HEK293 (cell line): ENCODE measurements at regions not wholly inside any gene's neighbourhood (a gene's known extent, or its start where the extent isn't known, plus 50 kb on each side); places are given as distances from the start of the nearest gene placed in this dataset.

Experiments
- CTCF ChIA-PET: fragments of 350-600 bp; formaldehyde crosslinking; extraction: SDS; loops from one replicate; lab custom pipeline; 2021; ENCODE audit warnings: antibody characterized with exemption; lab: Yijun Ruan, JAX
- POLR2A ChIA-PET: fragments of 300-600 bp; formaldehyde crosslinking; extraction: SDS; loops from one replicate; lab custom pipeline; 2020; ENCODE audit warnings: antibody characterized with exemption, inconsistent platforms; lab: Yijun Ruan, JAX
- H3K27ac ChIP-seq: fragments of 200-500 bp; sonication (Bioruptor generic); 2 replicates; pipeline ENCODE4 v1.5.1; 2014; ENCODE audit warnings: low read depth, low read length, control low read depth, inconsistent platforms; ENCODE audit errors: extremely low read depth
- H3K36me3 ChIP-seq, 2 experiments: fragments of 200-500 bp in 1 of 2; sonication (Bioruptor generic) in 1 of 2; 1 replicate in 1 of 2; 2 replicates in 1 of 2; pipeline ENCODE4 v1.5.1; 2014 to 2017; ENCODE audit warnings: inconsistent platforms in 2 of 2, low read length in 2 of 2; ENCODE audit not compliant: control insufficient read depth in 2 of 2, insufficient read depth in 1 of 2
- H3K4me1 ChIP-seq: fragments of 200-500 bp; sonication (Bioruptor generic); 2 replicates; pipeline ENCODE4 v1.5.1; 2014; ENCODE audit warnings: mild to moderate bottlenecking, low read length, inconsistent platforms; ENCODE audit not compliant: control insufficient read depth, insufficient read depth
- H3K4me3 ChIP-seq: 2 replicates; pipeline ENCODE4 v1.5.1; 2011; ENCODE audit warnings: low read depth, mild to moderate bottlenecking, control low read depth, low read length, moderate library complexity
- H3K9me3 ChIP-seq: fragments of 200-500 bp; sonication (Bioruptor generic); 2 replicates; pipeline ENCODE4 v1.5.1; 2014; ENCODE audit warnings: low read depth, low read length, inconsistent platforms; ENCODE audit not compliant: control insufficient read depth, insufficient read depth
- KLF9 ChIP-seq: fragments of 450-650 bp; formaldehyde crosslinking; IDR thresholded peaks from 2 replicates; pipeline ENCODE4 v1.5.1; 2016; ENCODE audit warnings: missing biosample characterization, missing genetic modification characterization, low read depth
- PRDM1 ChIP-seq: fragments of 450-650 bp; formaldehyde crosslinking; IDR thresholded peaks from 2 replicates; pipeline ENCODE4; 2016; ENCODE audit warnings: missing biosample characterization, missing genetic modification characterization
- RBAK ChIP-seq: fragments of 450-650 bp; formaldehyde crosslinking; IDR thresholded peaks from 2 replicates; pipeline ENCODE4 v1.5.1; 2016; ENCODE audit warnings: missing biosample characterization, missing genetic modification characterization
- SETDB1 ChIP-seq: IDR thresholded peaks from one replicate; pipeline ENCODE4 v1.6.1; 2017; ENCODE audit warnings: mild to moderate bottlenecking, low read length, moderate library complexity, mixed read lengths; ENCODE audit not compliant: insufficient read length
- SP3 ChIP-seq: fragments of 450-650 bp; formaldehyde crosslinking; IDR thresholded peaks from 2 replicates; pipeline ENCODE4 v1.5.1; 2016; ENCODE audit warnings: missing biosample characterization, missing genetic modification characterization
- TCF7L2 ChIP-seq: IDR thresholded peaks from 2 replicates; pipeline ENCODE4 v1.6.1; 2011; ENCODE audit warnings: low read depth, mild to moderate bottlenecking, inconsistent platforms, low read length, moderate library complexity, borderline replicate concordance
- ZBTB17 ChIP-seq: fragments of 450-650 bp; formaldehyde crosslinking; IDR thresholded peaks from 2 replicates; pipeline ENCODE4 v1.5.1; 2016; ENCODE audit warnings: missing biosample characterization, missing genetic modification characterization
- ZBTB44 ChIP-seq: fragments of 450-650 bp; IDR thresholded peaks from 2 replicates; pipeline ENCODE4 v1.5.1; 2018; ENCODE audit warnings: missing biosample characterization, mild to moderate bottlenecking, missing genetic modification characterization
- ZBTB7A ChIP-seq: fragments of 450-650 bp; formaldehyde crosslinking; IDR thresholded peaks from 2 replicates; pipeline ENCODE4 v1.5.1; 2016; ENCODE audit warnings: low read depth, missing biosample characterization, missing genetic modification characterization
- ZFHX2 ChIP-seq: fragments of 450-650 bp; formaldehyde crosslinking; conservative IDR thresholded peaks from 2 replicates; pipeline ENCODE4 v1.5.1; 2016; ENCODE audit warnings: missing biosample characterization, missing genetic modification characterization
- ZFP69B ChIP-seq: fragments of 450-650 bp; formaldehyde crosslinking; IDR thresholded peaks from 2 replicates; pipeline ENCODE4 v1.5.1; 2016; ENCODE audit warnings: missing biosample characterization, missing genetic modification characterization
- ZNF133 ChIP-seq: fragments of 450-650 bp; formaldehyde crosslinking; IDR thresholded peaks from 2 replicates; pipeline ENCODE4 v1.5.1; 2016; ENCODE audit warnings: missing biosample characterization, missing genetic modification characterization
- ZNF223 ChIP-seq: fragments of 450-650 bp; formaldehyde crosslinking; IDR thresholded peaks from 2 replicates; pipeline ENCODE4 v1.5.1; 2016; ENCODE audit warnings: missing biosample characterization, missing genetic modification characterization
- ZNF24 ChIP-seq: fragments of 450-650 bp; formaldehyde crosslinking; IDR thresholded peaks from 2 replicates; pipeline ENCODE4 v1.5.1; 2016; ENCODE audit warnings: missing biosample characterization, missing genetic modification characterization
- ZNF398 ChIP-seq: fragments of 450-650 bp; formaldehyde crosslinking; IDR thresholded peaks from 2 replicates; pipeline ENCODE4 v1.5.1; 2017; ENCODE audit warnings: missing biosample characterization, missing genetic modification characterization
- ZNF501 ChIP-seq: fragments of 450-650 bp; formaldehyde crosslinking; IDR thresholded peaks from 2 replicates; pipeline ENCODE4 v1.5.1; 2016; ENCODE audit warnings: missing biosample characterization, missing genetic modification characterization
- ZNF529 ChIP-seq: fragments of 450-650 bp; formaldehyde crosslinking; IDR thresholded peaks from 2 replicates; pipeline ENCODE4 v1.5.1; 2017; ENCODE audit warnings: missing genetic modification characterization, missing biosample characterization; ENCODE audit not compliant: insufficient replicate concordance
- ZNF560 ChIP-seq: fragments of 450-650 bp; formaldehyde crosslinking; IDR thresholded peaks from 2 replicates; pipeline ENCODE4 v1.5.1; 2017; ENCODE audit warnings: missing biosample characterization, missing genetic modification characterization, borderline replicate concordance
- ZNF580 ChIP-seq: fragments of 450-650 bp; formaldehyde crosslinking; IDR thresholded peaks from 2 replicates; pipeline ENCODE4 v1.5.1; 2016; ENCODE audit warnings: missing biosample characterization, missing genetic modification characterization
- ZNF843 ChIP-seq: fragments of 450-650 bp; formaldehyde crosslinking; IDR thresholded peaks from 2 replicates; pipeline ENCODE4 v1.5.1; 2016; ENCODE audit warnings: missing biosample characterization, missing genetic modification characterization

GRCh38 chr10:44857363-44858016 is 53.6 kb upstream of the TMEM72 start (continued):
- peak; percentile 96 for TF ChIP-seq ZBTB44 (tag by site-specific recombination)
- no peak for TF ChIP-seq ZNF398 (tag by site-specific recombination)
- no peak for TF ChIP-seq ZFHX2 (tag by site-specific recombination)
- TF ChIP-seq ZNF580 (tag by site-specific recombination), result peak; percentile 48; the same call in 1 of the 2 replicates
- TF ChIP-seq KLF9 (tag by site-specific recombination), result no peak
- TF ChIP-seq ZNF501 (tag by site-specific recombination), result no peak
- no peak for TF ChIP-seq ZNF133 (tag by site-specific recombination)
- TF ChIP-seq TCF7L2, result no peak
- TF ChIP-seq ZBTB17 (tag by site-specific recombination), result peak; percentile 75
- no peak for TF ChIP-seq ZNF223 (tag by site-specific recombination)
- no peak for TF ChIP-seq SETDB1
- TF ChIP-seq ZNF560 (tag by site-specific recombination), result no peak
- TF ChIP-seq SP3 (tag by site-specific recombination), result no peak
- peak; percentile 73; the same call in 1 of the 2 replicates for TF ChIP-seq ZNF24
- TF ChIP-seq PRDM1 (tag by site-specific recombination), result 0 out of 2 replicates have a peak, but pooled peaks have one; percentile 53
- peak; percentile 68; the same call in 1 of the 2 replicates for TF ChIP-seq ZNF843 (tag by site-specific recombination)

- ChIA-PET CTCF (interaction anchor here (0.6 to 2.6 kb wide), 26 partner anchors 9 to 1510 kb away, joined by 3 to 14 read pairs (median 4); no protein-coding TSS in a partner anchor), POLR2A (no interaction called here)
- Histone ChIP-seq H3K4me1 (no peaks in the 10 kb centered on the region), H3K9me3 (no peaks in the 10 kb centered on the region)
- TF ChIP-seq ZBTB7A, result no peak
- 0 out of 2 replicates have a peak, but pooled peaks have one; percentile 2 for TF ChIP-seq ZFP69B (tag by site-specific recombination)
- TF ChIP-seq, all 188 proteins: peak for 1
- Histone ChIP-seq H3K36me3 (no peaks in the 10 kb centered on the region), H3K4me3 (no peak overlapping the region), H3K27ac (no peak overlapping the region)
These were observed 53.1 kb upstream of the TMEM72 start for GRCh38 chr10:44858017-44858371.

- POLR2A ChIA-PET, result interaction anchor here (0.6 kb wide), 1 partner anchor 85 kb away, joined by 6 read pairs; no protein-coding TSS in a partner anchor
These were observed 52.1 kb upstream of the TMEM72 start for GRCh38 chr10:44858988-44859387.

More at GRCh38 chr10:44858988-44859387, 52.1 kb upstream of the TMEM72 start:
- H3K9me3 ChIP-seq, result no peaks in the 10 kb centered on the region
- CTCF ChIA-PET, result interaction anchor here (1.0 to 2.3 kb wide), 7 partner anchors 14 to 1169 kb away, joined by 3 to 14 read pairs (median 6); no protein-coding TSS in a partner anchor
- no peaks in the 10 kb centered on the region for H3K36me3 ChIP-seq
- H3K4me3 ChIP-seq, result no peak overlapping the region
- no peaks in the 10 kb centered on the region; the same call in 1 of the 2 replicates for H3K4me1 ChIP-seq
- no peak overlapping the region for H3K27ac ChIP-seq
- TF ChIP-seq RBAK (tag by site-specific recombination) (peak; percentile 92), ZNF529 (tag by site-specific recombination) (no peak)
- TF ChIP-seq, all 188 proteins: peak for 1
